GM12878 (cell line): ENCODE measurements at regions not wholly inside any gene's neighbourhood (a gene's known extent, or its start where the extent isn't known, plus 50 kb on each side); places are given as distances from the start of the nearest gene placed in this dataset.

Experiments used
- ATAC-seq: fragments of 200-7000 bp; cut with Tn5 transposase; 3 replicates; pipeline ENCODE4 v1.9.1; 2020; ENCODE audit warnings: mild to moderate bottlenecking, moderate library complexity
- BruUV-seq: library from RNA; stranded (reverse); fragments of 400-500 nt; replicated peaks from 2 replicates; lab custom pipeline; 2021; lab: Mats Ljungman, UMichigan
- CTCF ChIA-PET: fragments of 300-600 bp; sonication (Branson Sonifier 250); formaldehyde crosslinking; extraction: SDS; loops from one replicate; lab custom pipeline; 2021; ENCODE audit warnings: inconsistent platforms; lab: Yijun Ruan, JAX
- POLR2A ChIA-PET: fragments of 350-600 bp; formaldehyde crosslinking; extraction: SDS; loops from one replicate; lab custom pipeline; 2021; ENCODE audit warnings: inconsistent platforms; lab: Charles Lee
- RAD21 ChIA-PET: fragments of 300-600 bp; sonication (Branson Sonifier 250); formaldehyde crosslinking; loops from one replicate; lab custom pipeline; 2023; ENCODE audit warnings: antibody characterized with exemption; ENCODE audit not compliant: unreplicated experiment; lab: Charles Lee
- SMC1A ChIA-PET: fragments of 300-600 bp; sonication (Branson Sonifier 250); formaldehyde crosslinking; loops from one replicate; lab custom pipeline; 2023; ENCODE audit not compliant: unreplicated experiment, uncharacterized antibody; lab: Charles Lee
- DNase-seq: peaks from one replicate; pipeline ENCODE4 v3.0.0-alpha.2; 2011; ENCODE audit warnings: low read depth, low spot score
- FAIRE-seq: peaks from 3 replicates; lab custom pipeline; 2011; peaks lifted over from hg19 to GRCh38; lab: Jason Lieb, UNC
- H2AFZ ChIP-seq: 2 replicates; pipeline ENCODE4 v1.6.0; 2011; ENCODE audit warnings: low read depth, low read length, control low read depth; ENCODE audit not compliant: control insufficient read depth
- H3K27ac ChIP-seq: 2 replicates; pipeline ENCODE4 v1.5.1; 2011; ENCODE audit warnings: control low read depth; ENCODE audit not compliant: control insufficient read depth, insufficient read depth
- H3K27me3 ChIP-seq, 2 experiments: replicated peaks in 1 of 2; 2 replicates each; pipeline versions ENCODE4 v1.6.0 to v1.6.1; 2011; ENCODE audit warnings: low read length in 1 of 2; ENCODE audit not compliant: control insufficient read depth in 2 of 2, insufficient read depth in 2 of 2
- H3K36me3 ChIP-seq, 2 experiments: 2 replicates each; pipeline ENCODE4 v1.5.1; 2011; ENCODE audit warnings: low read length in 1 of 2; ENCODE audit not compliant: control insufficient read depth in 2 of 2, insufficient read depth in 2 of 2
- H3K4me1 ChIP-seq: 2 replicates; pipeline ENCODE4 v1.6.1; 2011; ENCODE audit warnings: mild to moderate bottlenecking, low read length, moderate library complexity, mixed read lengths; ENCODE audit not compliant: control insufficient read depth, insufficient read depth
- H3K4me2 ChIP-seq: 2 replicates; pipeline ENCODE4 v1.6.0; 2011; ENCODE audit warnings: control low read depth; ENCODE audit not compliant: control insufficient read depth, insufficient read depth
- H3K4me3 ChIP-seq: fragments of 200-600 bp; sonication (generic); 2 replicates; pipeline ENCODE4 v1.5.1; 2016
- H3K79me2 ChIP-seq: 2 replicates; pipeline ENCODE4 v1.6.0; 2011; ENCODE audit warnings: low read length; ENCODE audit not compliant: control insufficient read depth, insufficient read depth
- H3K9ac ChIP-seq: 2 replicates; pipeline ENCODE4 v1.8.0; 2011; ENCODE audit warnings: low read length, control low read depth, mixed read lengths; ENCODE audit not compliant: control insufficient read depth, insufficient read depth
- H3K9me3 ChIP-seq: replicated peaks from 3 replicates; pipeline ENCODE4 v1.5.1; 2011; ENCODE audit warnings: mild to moderate bottlenecking, low read length; ENCODE audit not compliant: control insufficient read depth, insufficient read depth
- H4K20me1 ChIP-seq: 2 replicates; pipeline ENCODE4 v1.6.0; 2011; ENCODE audit not compliant: control insufficient read depth, insufficient read depth
- ASH2L ChIP-seq: fragments of 300-600, 200-600 bp; sonication (generic); IDR thresholded peaks from 2 replicates; pipeline ENCODE4 v1.6.1; 2017; ENCODE audit warnings: low read depth, mild to moderate bottlenecking, borderline replicate concordance
- BACH1 ChIP-seq: fragments of 450-650 bp; IDR thresholded peaks from 2 replicates; pipeline ENCODE4 v1.6.1; 2017; ENCODE audit warnings: mild to moderate bottlenecking, borderline replicate concordance
- BCL11A ChIP-seq: IDR thresholded peaks from 2 replicates; pipeline ENCODE4 v1.6.1; 2011; ENCODE audit warnings: low read depth, low read length
- HCFC1 ChIP-seq: fragments of 150-350 bp; IDR thresholded peaks from 2 replicates; pipeline ENCODE4 v1.6.1; 2014; ENCODE audit warnings: low read length
- HDGF ChIP-seq: fragments of 450-650 bp; IDR thresholded peaks from 2 replicates; pipeline ENCODE4 v1.6.1; 2016; ENCODE audit warnings: antibody characterized with exemption
- NBN ChIP-seq: fragments of 450-650 bp; IDR thresholded peaks from 2 replicates; pipeline ENCODE4 v1.6.1; 2016
- RAD21 ChIP-seq: IDR thresholded peaks from 2 replicates; pipeline ENCODE4 v1.6.1; 2011; ENCODE audit warnings: mild to moderate bottlenecking, low read depth, low read length, moderate library complexity; ENCODE audit not compliant: insufficient read depth
- ZNF384 ChIP-seq: IDR thresholded peaks from 2 replicates; pipeline ENCODE4 v1.6.1; 2012; ENCODE audit warnings: low read depth, mild to moderate bottlenecking, low read length, improper control_type of control experiment, borderline replicate concordance
- WGBS: methylation state at CpG from one replicate; pipeline ENCODE4 v1.1.6; 2016; ENCODE audit warnings: low lambda C conversion rate; ENCODE audit not compliant: insufficient replicate concordance, insufficient coverage; ENCODE audit errors: missing lambda C conversion rate; 5-methylcytosine and 5-hydroxymethylcytosine counted together
- in situ Hi-C: fragments of 300-500 bp; cut with MboI; formaldehyde crosslinking; loops from 9 replicates; pipeline ENCODE4 v1.14.3; 2018; ENCODE audit warnings: mixed read lengths
- intact Hi-C: fragments of 100-400 bp; cut with micrococcal nuclease; formaldehyde crosslinking; loops from one replicate; pipeline ENCODE4 v1.14.2; 2022; ENCODE audit not compliant: unreplicated experiment
- TF ChIP-seq, protein P1 (sequence below): fragments of 450-650 bp; IDR thresholded peaks from 2 replicates; pipeline ENCODE4 v1.6.1; 2017; ENCODE audit warnings: low read depth, mild to moderate bottlenecking, moderate library complexity

DNA sequence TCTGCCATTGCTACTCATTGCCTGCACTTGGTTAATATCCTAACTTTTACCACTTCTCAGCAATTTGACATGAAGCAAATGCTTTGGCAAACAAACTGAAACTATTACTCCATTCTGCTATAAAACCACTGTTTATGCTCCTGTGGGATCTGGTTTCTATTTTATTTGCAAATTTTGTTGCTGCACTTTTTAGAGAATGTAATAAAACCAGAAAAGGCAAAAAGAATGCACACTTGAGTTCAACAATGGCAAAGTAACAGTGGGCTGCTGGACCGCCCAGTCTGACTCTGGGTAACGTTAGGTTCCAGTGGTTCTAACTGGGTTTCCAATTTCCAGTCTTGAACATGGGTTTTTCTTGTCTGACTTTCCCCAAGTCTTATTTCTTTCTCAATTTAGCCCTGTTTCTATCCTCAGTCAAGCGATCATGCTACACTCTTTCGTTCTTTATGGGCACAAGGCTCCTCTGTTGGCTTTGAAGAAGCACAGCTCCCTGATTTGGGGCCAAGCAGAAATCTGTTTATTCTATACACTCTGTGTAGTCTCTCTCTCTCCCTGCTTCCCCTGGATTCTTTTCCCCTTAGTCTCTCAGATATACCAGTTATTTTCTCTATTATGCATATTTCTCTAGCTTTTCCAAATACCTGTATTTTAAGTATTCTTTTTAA is 129.2 kb upstream of the FAM3C start:
- intact Hi-C loops, result no loop called here
- Histone ChIP-seq H3K9me3 (no peaks in the 10 kb centered on the region; the same call in 2 of the 3 replicates), H3K4me2 (no peak overlapping the region), H3K79me2 (no peaks in the 10 kb centered on the region), H3K9ac (no peak overlapping the region), H3K36me3 (no peaks in the 10 kb centered on the region), H2AFZ (no peak overlapping the region), H4K20me1 (no peaks in the 10 kb centered on the region), H3K27ac (no peak overlapping the region), H3K4me1 (peaks cover 7% of the 10 kb centered on the region; the same call in 1 of the 2 replicates), H3K4me3 (no peak overlapping the region), H3K27me3 (no peaks in the 10 kb centered on the region)
- RAD21 ChIA-PET, result interaction anchor here (1.6 to 2.0 kb wide), 2 partner anchors 84 to 158 kb away, joined by 3 to 5 read pairs; no protein-coding TSS in a partner anchor
- FAIRE-seq (no peak), DNase-seq (no peak), ATAC-seq (no peak)
- BruUV-seq, result no TSS peak
- POLR2A ChIA-PET, result no interaction called here
- TF ChIP-seq HCFC1 (no peak), HDGF (no peak), ASH2L (no peak), NBN (no peak), BCL11A (no peak), RAD21 (no peak), ZNF384 (no peak), BACH1 (no peak)
- TF ChIP-seq, protein P1, sequence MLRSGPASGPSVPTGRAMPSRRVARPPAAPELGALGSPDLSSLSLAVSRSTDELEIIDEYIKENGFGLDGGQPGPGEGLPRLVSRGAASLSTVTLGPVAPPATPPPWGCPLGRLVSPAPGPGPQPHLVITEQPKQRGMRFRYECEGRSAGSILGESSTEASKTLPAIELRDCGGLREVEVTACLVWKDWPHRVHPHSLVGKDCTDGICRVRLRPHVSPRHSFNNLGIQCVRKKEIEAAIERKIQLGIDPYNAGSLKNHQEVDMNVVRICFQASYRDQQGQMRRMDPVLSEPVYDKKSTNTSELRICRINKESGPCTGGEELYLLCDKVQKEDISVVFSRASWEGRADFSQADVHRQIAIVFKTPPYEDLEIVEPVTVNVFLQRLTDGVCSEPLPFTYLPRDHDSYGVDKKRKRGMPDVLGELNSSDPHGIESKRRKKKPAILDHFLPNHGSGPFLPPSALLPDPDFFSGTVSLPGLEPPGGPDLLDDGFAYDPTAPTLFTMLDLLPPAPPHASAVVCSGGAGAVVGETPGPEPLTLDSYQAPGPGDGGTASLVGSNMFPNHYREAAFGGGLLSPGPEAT, result no peak
- 81% methylated on average over 4 of the region's 4 CpGs for WGBS
- CTCF ChIA-PET, result interaction anchor here (0.9 to 1.7 kb wide), 5 partner anchors 9 to 158 kb away, joined by 3 to 6 read pairs (median 4); partner anchors contain the start of gene FAM3C
- in situ Hi-C loops, result loop anchor here (25.0 kb wide), 1 partner anchor 563 kb away; the partner anchor contains the start of gene ING3
- SMC1A ChIA-PET, result interaction anchor here (0.6 to 2.0 kb wide), 8 partner anchors 11 to 144 kb away, joined by 3 to 8 read pairs (median 4); no protein-coding TSS in a partner anchor
